NCI-H510A (cell line): ENCODE measurements at regions not wholly inside any gene's neighbourhood (a gene's known extent, or its start where the extent isn't known, plus 50 kb on each side); places are given as distances from the start of the nearest gene placed in this dataset.

ENCODE experiments used
- DNase-seq: peaks from one replicate; lab custom pipeline; 2025; lab: John Stamatoyannopoulos, UW

- no peak for DNase-seq
Measured at GRCh38 chr16:79790854-79791253, 190.3 kb upstream of the MAF start.

- no peak for DNase-seq
Measured at GRCh38 chr16:79788949-79789348, 188.4 kb upstream of the MAF start.

GRCh38 chr16:79786389-79786788 is 185.9 kb upstream of the MAF start:
- DNase-seq = no peak

DNA sequence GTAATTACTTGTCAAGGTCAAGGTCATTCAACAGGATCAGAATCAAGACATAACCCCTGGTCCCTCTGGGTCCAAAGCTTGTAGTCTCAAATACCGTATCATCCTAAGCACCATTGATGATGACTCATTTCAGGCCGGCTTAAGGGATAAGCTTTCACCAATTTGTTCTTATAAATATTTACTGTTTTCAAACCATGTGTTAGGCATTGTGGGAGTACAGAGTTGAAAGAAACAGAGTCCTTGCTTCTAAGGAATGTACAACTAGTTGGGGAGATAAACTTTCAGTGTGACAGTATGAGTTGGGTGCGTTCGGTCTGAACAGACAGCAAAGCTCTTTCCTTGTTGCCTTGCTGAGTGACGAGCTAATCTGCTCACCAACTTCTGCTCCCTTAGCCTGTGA is 183.5 kb upstream of the MAF start:
- DNase-seq = no peak

DNA sequence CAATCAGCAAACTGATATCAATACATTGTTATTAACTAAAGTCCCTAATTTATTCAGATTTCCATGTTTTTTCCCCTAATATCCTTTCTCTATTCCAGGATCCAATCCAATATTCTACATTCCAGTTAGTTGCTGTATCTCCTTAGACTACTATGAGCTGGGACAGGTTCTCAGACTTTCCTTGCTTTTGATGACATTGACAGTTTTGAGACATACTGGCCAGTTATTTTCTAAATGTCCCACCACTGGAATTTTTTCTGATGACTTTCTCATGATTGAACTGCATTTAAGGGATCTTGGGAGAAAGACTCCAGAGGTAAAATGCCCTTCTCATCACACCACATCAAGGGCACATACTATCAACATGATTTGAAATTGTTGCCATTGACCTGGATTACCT is 177.1 kb upstream of the MAF start:
- DNase-seq = no peak

DNA sequence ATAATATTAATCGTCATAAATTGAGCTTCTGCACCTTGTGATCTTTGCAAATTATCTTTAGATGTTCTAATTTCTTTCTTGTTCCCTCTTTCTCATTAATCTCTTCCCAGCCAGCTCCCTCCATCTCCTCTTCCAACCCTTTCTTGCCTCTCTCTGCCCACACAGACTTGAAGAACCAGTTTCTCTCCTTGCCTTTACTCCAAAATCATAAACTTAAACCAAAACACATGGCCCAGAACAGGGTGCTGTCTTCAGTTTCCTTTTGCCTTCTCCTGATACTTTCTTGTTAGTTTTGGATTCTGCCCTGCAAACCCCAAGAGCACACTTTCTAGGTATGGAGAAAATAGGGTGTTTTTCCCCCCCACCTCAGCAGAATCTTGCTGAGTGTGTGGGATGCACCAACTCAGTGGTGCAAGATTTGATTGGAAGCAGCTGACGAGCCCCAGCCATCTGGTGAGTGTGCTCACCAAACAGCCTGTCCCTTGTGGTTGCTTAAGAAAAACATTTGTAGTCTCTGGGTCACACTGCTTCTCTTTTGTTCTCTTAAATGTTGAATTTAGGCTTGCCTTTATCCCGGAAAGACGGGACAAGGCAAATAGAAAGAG is 175.8 kb upstream of the MAF start:
- no peak for DNase-seq

DNA sequence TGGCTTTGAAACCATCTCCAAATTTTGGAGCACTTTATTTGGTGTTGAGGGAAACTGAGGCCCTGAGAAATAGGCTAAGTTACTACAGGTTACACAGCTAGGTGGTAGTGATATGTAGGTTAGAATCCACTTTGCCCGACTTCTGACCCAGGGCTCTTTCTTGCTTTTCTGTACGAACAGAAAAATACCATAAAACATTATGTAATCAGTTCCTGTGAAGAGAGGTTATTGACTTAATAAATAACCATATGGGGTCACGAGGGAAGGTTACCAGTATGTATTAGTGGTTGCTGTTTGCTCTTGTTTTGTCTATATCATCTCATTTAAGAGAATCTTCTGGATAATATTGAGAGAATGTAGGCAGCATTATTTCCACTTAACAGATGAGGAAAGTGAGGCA is 172.2 kb upstream of the MAF start:
- DNase-seq = no peak

DNA sequence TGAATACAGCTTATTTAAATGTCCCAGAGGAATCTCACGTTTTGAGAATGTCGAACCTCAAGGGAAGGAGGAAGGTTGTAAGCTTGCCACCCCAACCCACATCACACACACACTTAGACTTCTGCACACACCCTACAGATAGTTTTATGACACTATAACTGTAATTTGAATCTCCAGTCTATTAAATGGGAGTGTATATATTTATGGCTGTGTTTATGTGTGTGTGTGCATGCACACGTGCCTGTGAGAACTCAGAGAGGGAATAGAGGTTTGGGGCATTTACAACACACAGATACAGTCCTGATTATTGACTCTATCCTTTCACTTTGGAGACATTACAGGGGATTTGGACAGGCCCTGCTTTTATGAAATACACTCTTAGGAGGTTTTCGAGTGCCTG is 171.5 kb upstream of the MAF start:
- no peak for DNase-seq

DNA sequence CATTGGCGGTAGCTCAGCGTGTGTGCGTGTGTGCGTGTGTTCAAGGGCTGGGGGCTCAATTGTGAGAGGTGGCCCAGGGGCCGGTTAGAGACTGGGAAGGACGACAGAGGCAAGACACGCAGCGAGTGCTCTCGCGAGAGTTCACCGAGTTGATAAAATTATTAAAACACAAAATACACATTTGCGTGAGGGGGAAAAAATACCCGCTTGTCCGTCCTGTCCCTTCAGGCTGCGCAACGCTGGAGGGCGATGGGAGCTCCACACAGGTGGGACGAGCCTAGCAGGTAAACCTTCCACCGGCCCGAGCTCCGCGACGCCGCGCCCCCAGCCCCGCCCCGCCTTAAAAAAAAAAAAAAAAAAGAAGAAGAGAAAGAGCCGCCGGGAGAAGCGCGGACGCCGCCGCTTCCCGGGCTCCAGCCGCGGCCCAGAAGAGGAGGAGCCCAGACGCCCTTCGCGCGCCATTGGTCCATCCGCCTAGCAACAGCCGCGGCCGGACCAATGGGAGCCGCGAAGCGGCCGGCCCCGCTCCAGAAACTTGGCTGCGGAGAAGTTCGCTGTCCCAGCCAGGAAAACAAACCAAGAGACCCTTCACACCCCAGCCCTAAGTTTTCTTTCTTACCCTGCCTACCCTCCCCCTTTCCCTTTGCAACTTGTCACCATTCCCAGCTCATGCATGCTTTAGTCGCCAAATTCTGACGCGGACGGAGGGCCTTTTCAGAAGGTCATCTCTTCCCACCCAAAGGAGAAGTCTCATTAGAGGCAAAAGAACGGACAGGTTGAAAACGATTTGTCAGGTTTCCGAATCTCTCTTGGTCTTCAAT is 169.9 kb upstream of the MAF start:
- peak; percentile 75 for DNase-seq

DNA sequence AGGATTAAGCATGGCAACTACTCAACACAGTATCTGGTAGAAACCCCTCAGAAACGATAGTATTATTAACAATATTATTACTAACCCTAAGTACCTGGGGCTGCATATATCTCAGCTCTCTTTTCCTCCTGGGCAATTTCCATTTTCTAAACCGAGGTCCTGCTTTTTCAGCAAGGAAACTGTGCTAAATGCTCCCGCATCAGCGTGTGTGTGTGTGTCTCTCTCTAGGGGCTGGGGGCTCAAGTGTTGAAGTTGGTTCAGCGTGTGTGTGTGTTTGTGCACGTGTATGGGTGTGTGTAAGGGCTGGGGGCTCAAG is 169.3 kb upstream of the MAF start:
- DNase-seq = no peak

- no peak for DNase-seq
Measured at GRCh38 chr16:79769270-79769927, 168.9 kb upstream of the MAF start.

- DNase-seq = no peak
Measured at GRCh38 chr16:79768276-79768970, 167.9 kb upstream of the MAF start.

DNA sequence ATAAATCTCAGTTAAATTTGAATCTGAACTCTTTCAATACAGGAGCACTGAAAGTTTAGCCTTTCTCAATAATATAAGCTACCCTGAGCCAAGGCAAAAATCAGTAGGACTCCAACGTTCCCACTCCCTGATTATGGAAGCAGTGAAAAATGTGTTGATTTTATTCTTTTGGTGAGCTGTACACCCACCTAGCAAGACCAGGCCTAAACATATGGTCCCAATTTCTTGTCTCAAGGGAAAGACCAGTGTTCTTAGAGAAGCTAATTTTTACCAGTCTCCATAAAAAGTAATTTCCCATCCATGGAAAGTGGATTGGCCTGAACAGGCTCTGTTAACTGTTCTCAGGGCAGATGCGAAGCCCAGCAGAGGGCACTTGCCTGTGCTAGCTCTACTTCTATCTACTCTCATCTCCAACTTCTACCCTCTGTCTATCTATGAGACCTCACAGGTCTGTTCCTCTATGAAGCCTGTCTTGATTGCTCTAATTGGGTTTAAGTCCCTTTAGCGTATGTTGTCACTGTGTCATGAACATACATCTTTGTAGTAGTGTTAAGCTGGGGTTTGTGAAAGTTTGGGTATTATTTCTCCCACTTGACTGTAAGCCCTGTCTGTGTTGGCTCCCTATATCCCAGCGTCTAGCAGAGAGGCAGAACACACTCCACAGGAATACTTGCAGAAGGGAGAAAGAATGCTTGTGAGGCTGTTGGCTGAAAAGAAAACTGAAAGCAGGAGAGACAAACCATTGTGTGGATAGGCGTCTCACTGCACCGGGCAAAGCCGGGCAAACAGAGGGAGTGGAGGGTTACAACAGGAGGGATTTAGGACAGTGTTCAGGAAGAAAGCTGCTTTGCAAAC is 167.1 kb upstream of the MAF start:
- DNase-seq = no peak

GRCh38 chr16:79765901-79766394 is 165.4 kb upstream of the MAF start:
- no peak for DNase-seq

DNA sequence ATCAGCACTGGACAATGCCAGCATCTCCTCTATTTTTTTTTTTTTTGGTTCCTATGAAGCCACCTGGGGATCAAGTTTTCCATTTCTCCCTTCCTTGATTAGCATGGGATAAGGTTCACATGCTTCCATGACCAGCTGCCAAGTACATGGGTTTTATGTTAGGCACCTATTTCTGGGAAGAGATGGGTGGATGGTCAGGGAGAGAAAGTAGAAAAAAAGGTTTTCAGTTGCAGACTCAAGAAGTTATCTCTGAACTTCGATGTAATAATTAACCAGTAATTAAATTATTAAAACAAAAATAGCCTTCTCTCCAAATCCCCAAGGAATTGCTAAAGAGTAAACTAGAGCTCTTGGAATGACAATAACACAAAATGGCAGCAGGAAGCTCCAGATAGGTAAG is 164.9 kb upstream of the MAF start:
- DNase-seq = no peak

GRCh38 chr16:79764415-79765110 is 164.0 kb upstream of the MAF start:
- DNase-seq = no peak

DNA sequence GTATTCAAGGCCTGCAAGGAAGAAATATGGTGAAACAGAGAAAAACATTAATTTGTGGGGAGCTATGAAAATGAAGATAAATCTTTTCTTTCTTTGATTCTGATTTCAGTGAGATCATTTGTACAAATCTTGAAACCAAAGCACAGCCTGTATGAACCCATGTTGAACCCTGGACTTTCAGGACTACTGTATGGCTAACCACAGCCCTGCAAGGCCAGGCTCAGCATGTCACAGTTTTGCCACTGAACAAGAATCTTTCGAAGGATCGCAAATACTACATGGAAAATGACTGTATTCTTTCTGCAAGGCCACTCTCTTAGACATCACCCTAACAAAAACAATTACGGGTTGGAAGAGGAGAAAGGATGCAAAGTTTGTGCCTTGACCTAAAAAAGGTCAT is 161.7 kb upstream of the MAF start:
- no peak for DNase-seq

- no peak for DNase-seq
Measured at GRCh38 chr16:79758615-79759346, 158.2 kb upstream of the MAF start.

DNA sequence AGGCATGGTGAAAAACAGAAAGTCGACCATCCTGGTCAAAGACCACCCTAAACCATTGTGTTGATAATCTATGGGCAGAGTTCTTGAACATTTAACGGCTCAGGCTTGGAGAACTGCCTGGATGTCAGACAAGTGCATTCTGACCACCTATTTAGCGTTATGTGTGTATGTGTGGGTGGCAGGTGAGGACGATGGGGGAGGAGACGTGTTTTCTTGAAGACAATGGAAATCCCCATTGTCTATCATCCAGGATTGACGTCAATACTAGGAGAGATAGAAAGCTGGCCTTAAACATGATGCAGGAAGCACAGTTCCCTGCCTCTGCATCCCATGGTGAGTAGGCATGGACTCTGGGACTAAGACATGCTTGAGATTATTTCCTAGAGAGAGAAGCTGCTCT is 157.4 kb upstream of the MAF start:
- no peak for DNase-seq

- no peak for DNase-seq
Measured at GRCh38 chr16:79757163-79757562, 156.6 kb upstream of the MAF start.
